ENCODE measurements at regions not wholly inside any gene's neighbourhood (a gene's known extent, or its start where the extent isn't known, plus 50 kb on each side); places are given as distances from the start of the nearest gene placed in this dataset.

DNA sequence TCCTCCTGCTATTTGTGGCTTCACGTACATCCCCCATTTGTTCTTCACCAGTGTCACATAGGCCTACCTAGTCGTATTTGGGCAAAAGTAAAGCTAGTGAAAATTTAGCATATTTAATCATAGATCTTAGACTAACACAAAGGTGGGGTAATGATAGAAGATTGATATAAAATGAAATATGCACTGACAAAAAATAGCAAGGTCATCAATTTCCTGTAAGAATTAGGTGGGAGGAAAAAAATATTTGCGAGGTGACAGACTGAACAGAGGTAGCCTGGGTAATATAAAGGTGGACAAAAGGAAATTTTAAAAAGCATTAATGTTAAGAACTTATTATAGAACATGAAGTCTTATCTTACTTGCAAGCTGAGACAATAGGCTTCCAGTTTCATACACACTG lies 239.9 kb downstream of the PCDH10 start:
- no peak for TF ChIP-seq EZH2phosphoT487 (IDR thresholded peaks at IDR 0.05; ENCODE audit: insufficient read depth, low read depth)
- TF ChIP-seq EZH2 (IDR thresholded peaks at IDR 0.05; ENCODE audit: insufficient read depth, poor library complexity, severe bottlenecking) = no peak

Measured in GM23248 (cell line).